Body of pancreas (tissue), 4 donors: ENCODE measurements at regions not wholly inside any gene's neighbourhood (a gene's known extent, or its start where the extent isn't known, plus 50 kb on each side); places are given as distances from the start of the nearest gene placed in this dataset.

Source experiments
- ATAC-seq: fragments of 150-250 bp; one replicate; pipeline ENCODE4 v1.9.1; 2016
- DNase-seq, 4 donors: peaks; one replicate each; pipeline ENCODE4 v3.0.0-alpha.2; 2019
- H3K27ac ChIP-seq, 4 donors: fragments of 200-600 bp; sonication (generic); 1 replicate in 3 of 4; 2 replicates in 1 of 4; pipeline versions ENCODE4 v1.5.1 to v1.6.1; 2016 to 2019; ENCODE audit warnings: mild to moderate bottlenecking in 1 of 4, mixed read lengths in 1 of 4, moderate library complexity in 1 of 4
- H3K27me3 ChIP-seq, 2 donors: fragments of 200-600 bp; sonication (generic); one replicate each; pipeline ENCODE4 v1.6.0; 2016; ENCODE audit warnings: mild to moderate bottlenecking in 1 of 2
- H3K36me3 ChIP-seq, 2 donors: fragments of 200-600 bp; sonication (generic); replicated peaks in 1 of 2; 2 replicates each; pipeline ENCODE4 v1.5.1; 2016; ENCODE audit warnings: low read depth in 2 of 2; ENCODE audit not compliant: insufficient read depth in 1 of 2
- H3K4me1 ChIP-seq: fragments of 200-600 bp; sonication (generic); one replicate; pipeline ENCODE4 v1.6.0; 2016
- H3K4me3 ChIP-seq, 2 donors: fragments of 200-600 bp; sonication (generic); 1 replicate in 1 of 2; 2 replicates in 1 of 2; pipeline ENCODE4 v1.5.1; 2016 to 2019
- H3K9me3 ChIP-seq, 3 donors: fragments of 200-600 bp; sonication (generic); 1 replicate in 2 of 3; 2 replicates in 1 of 3; pipeline ENCODE4 v1.5.1; 2016
- POLR2A ChIP-seq, 3 donors: fragments of 450-650 bp; IDR thresholded peaks; one replicate each; pipeline ENCODE4 v1.6.1; 2016; ENCODE audit warnings: antibody characterized with exemption in 3 of 3, mild to moderate bottlenecking in 2 of 3
- WGBS, 2 donors: methylation state at CpG; one replicate each; pipeline ENCODE4 v1.1.5; 2017; 5-methylcytosine and 5-hydroxymethylcytosine counted together
- intact Hi-C: fragments of 100-400 bp; cut with DNase I; formaldehyde crosslinking; loops from one replicate; pipeline ENCODE4 v1.15.1; 2023
- TF ChIP-seq, protein P1 (sequence below), 7 experiments: fragments of 450-650 bp in 4 of 7; fragments of 200-600 bp in 3 of 7; sonication (generic) in 3 of 7; IDR thresholded peaks; one replicate each; pipeline ENCODE4 v1.5.1; 2016 to 2019; ENCODE audit warnings: antibody characterized with exemption in 7 of 7

- Histone ChIP-seq H3K4me3 (no peak overlapping the region), H3K27ac (no peak overlapping the region), H3K9me3 (no peaks in the 10 kb centered on the region), H3K27me3 (no peaks in the 10 kb centered on the region), H3K4me1 (no peaks in the 10 kb centered on the region), H3K36me3 (no peaks in the 10 kb centered on the region)
- 74 to 75% methylated on average over 4 of the region's 4 CpGs for WGBS, 2 donors
- intact Hi-C loops = no loop called here
- DNase-seq (no peak), ATAC-seq (no peak)
- TF ChIP-seq POLR2A (IDR thresholded peaks at IDR 0.05) = no peak
- TF ChIP-seq, protein P1, sequence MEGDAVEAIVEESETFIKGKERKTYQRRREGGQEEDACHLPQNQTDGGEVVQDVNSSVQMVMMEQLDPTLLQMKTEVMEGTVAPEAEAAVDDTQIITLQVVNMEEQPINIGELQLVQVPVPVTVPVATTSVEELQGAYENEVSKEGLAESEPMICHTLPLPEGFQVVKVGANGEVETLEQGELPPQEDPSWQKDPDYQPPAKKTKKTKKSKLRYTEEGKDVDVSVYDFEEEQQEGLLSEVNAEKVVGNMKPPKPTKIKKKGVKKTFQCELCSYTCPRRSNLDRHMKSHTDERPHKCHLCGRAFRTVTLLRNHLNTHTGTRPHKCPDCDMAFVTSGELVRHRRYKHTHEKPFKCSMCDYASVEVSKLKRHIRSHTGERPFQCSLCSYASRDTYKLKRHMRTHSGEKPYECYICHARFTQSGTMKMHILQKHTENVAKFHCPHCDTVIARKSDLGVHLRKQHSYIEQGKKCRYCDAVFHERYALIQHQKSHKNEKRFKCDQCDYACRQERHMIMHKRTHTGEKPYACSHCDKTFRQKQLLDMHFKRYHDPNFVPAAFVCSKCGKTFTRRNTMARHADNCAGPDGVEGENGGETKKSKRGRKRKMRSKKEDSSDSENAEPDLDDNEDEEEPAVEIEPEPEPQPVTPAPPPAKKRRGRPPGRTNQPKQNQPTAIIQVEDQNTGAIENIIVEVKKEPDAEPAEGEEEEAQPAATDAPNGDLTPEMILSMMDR (IDR thresholded peaks at IDR 0.05) = no peak
These were observed 328.7 kb downstream of the NR4A2 start for GRCh38 chr2:156003780-156004179.

GRCh38 chr2:156001851-156002250, 330.7 kb downstream of the NR4A2 start:
- Histone ChIP-seq H3K27ac (no peak overlapping the region), H3K4me1 (no peaks in the 10 kb centered on the region), H3K4me3 (no peak overlapping the region), H3K9me3 (no peaks in the 10 kb centered on the region), H3K27me3 (no peaks in the 10 kb centered on the region), H3K36me3 (no peaks in the 10 kb centered on the region)
- ATAC-seq = no peak
- DNase-seq = no peak
- 75 to 79% methylated on average over 1 of the region's 1 CpG for WGBS, 2 donors
- TF ChIP-seq POLR2A (IDR thresholded peaks at IDR 0.05) = no peak
- TF ChIP-seq, protein P1 (IDR thresholded peaks at IDR 0.05) = no peak
- intact Hi-C loops = no loop called here

DNA sequence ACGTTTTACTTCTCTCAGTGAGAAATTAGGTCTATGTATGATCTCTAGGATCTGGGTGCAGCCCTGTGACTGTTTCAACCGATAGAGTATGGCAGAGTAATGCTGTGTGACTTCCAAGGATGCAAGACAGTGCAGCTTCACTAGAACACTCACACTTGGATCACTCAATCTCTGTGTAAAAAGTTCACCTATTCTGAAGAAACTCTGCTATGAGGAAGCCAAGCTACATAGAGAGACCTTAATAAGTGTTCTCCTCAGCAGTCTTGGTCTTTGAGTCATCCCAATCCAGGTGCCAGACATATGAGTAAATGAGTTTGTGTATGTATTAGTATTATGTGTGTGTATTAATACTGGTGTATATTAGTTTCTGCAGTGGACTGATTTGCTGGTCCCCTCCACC, 335.0 kb downstream of the NR4A2 start:
- Histone ChIP-seq H3K9me3 (no peaks in the 10 kb centered on the region), H3K4me1 (no peaks in the 10 kb centered on the region), H3K27ac (no peak overlapping the region), H3K4me3 (no peak overlapping the region), H3K27me3 (no peaks in the 10 kb centered on the region), H3K36me3 (no peaks in the 10 kb centered on the region)
- 54 to 74% methylated on average over 2 of the region's 2 CpGs for WGBS, 2 donors
- DNase-seq (no peak), ATAC-seq (no peak)
- intact Hi-C loops = no loop called here
- TF ChIP-seq POLR2A (IDR thresholded peaks at IDR 0.05) = no peak
- TF ChIP-seq, protein P1 (IDR thresholded peaks at IDR 0.05) = no peak

DNA sequence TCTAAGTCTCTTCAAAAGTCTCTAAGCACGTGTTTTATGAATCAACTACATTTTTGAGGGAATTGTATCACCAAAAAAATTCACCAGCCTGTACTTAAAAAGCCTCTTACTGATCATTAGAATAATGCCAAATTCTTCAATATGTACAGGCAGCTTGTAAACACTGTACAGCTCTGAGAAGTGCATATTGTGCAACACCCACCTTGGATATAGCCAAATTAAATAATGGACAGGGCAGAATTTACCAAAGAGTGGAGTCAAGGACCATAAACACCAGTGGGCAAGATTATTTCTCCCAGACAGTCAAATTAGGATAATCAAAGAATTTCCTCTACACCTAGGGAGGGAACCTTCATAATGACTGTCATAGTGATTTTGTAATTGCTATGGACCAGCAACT, 338.2 kb downstream of the NR4A2 start:
- Histone ChIP-seq H3K4me1 (no peaks in the 10 kb centered on the region), H3K4me3 (no peak overlapping the region), H3K27ac (no peak overlapping the region), H3K36me3 (no peaks in the 10 kb centered on the region), H3K27me3 (no peaks in the 10 kb centered on the region), H3K9me3 (no peaks in the 10 kb centered on the region)
- DNase-seq = no peak
- no peak for ATAC-seq
- no peak for TF ChIP-seq POLR2A (IDR thresholded peaks at IDR 0.05)
- TF ChIP-seq, protein P1 (IDR thresholded peaks at IDR 0.05) = no peak
- 58 to 82% methylated on average over 1 of the region's 1 CpG for WGBS, 2 donors
- intact Hi-C loops = no loop called here

- no peak for TF ChIP-seq POLR2A (IDR thresholded peaks at IDR 0.05)
- TF ChIP-seq, protein P1 (IDR thresholded peaks at IDR 0.05) = no peak
- Histone ChIP-seq H3K36me3 (no peaks in the 10 kb centered on the region), H3K27me3 (no peaks in the 10 kb centered on the region), H3K4me1 (no peaks in the 10 kb centered on the region), H3K9me3 (no peaks in the 10 kb centered on the region), H3K27ac (no peak overlapping the region), H3K4me3 (no peak overlapping the region)
- WGBS, 2 donors = 42 to 43% methylated on average over 1 of the region's 1 CpG
- intact Hi-C loops = no loop called here
- DNase-seq = no peak
- ATAC-seq = no peak
These were observed 348.7 kb downstream of the NR4A2 start for GRCh38 chr2:155983845-155984244.
